ENCODE measurements at regions not wholly inside any gene's neighbourhood (a gene's known extent, or its start where the extent isn't known, plus 50 kb on each side); places are given as distances from the start of the nearest gene placed in this dataset.

GRCh38 chr18:65990944-65991708 lies 240.3 kb downstream of the CDH7 start:
- no peak for DNase-seq
- no peaks in the 10 kb centered on the region for H3K36me3 ChIP-seq
- H3K9me3 ChIP-seq: no peaks in the 10 kb centered on the region
- ATAC-seq: no peak
- TF ChIP-seq CTCF (IDR thresholded peaks at IDR 0.05): no peak
- H3K4me3 ChIP-seq: no peak overlapping the region
- no peaks in the 10 kb centered on the region for H3K4me1 ChIP-seq
- H3K27me3 ChIP-seq: no peaks in the 10 kb centered on the region
- 65 to 75% methylated on average over 3 of the region's 3 CpGs for WGBS, 2 donors
- intact Hi-C loops (cut with DNase I): loop anchor here in 1 of 10 donors (10.0 kb wide), 1 partner anchor 64 kb away; no protein-coding TSS in a partner anchor
- H3K27ac ChIP-seq: no peak overlapping the region

GRCh38 chr18:65990174-65990690 lies 239.4 kb downstream of the CDH7 start:
- Histone ChIP-seq H3K27ac (no peak overlapping the region), H3K9me3 (no peaks in the 10 kb centered on the region), H3K27me3 (no peaks in the 10 kb centered on the region), H3K4me1 (no peaks in the 10 kb centered on the region), H3K36me3 (no peaks in the 10 kb centered on the region), H3K4me3 (no peak overlapping the region)
- WGBS, 2 donors: 86 to 90% methylated on average over 2 of the region's 2 CpGs
- ATAC-seq (no peak), DNase-seq (no peak)
- TF ChIP-seq CTCF (IDR thresholded peaks at IDR 0.05): no peak
- intact Hi-C loops (cut with DNase I): loop anchor here in 1 of 10 donors (10.0 kb wide), 1 partner anchor 65 kb away; no protein-coding TSS in a partner anchor

- ATAC-seq: no peak
- intact Hi-C loops (cut with DNase I): no loop called here
- no peaks in the 10 kb centered on the region for H3K27me3 ChIP-seq
- TF ChIP-seq CTCF (IDR thresholded peaks at IDR 0.05): no peak
- no peak overlapping the region for H3K27ac ChIP-seq
- H3K9me3 ChIP-seq: no peaks in the 10 kb centered on the region
- no peaks in the 10 kb centered on the region for H3K36me3 ChIP-seq
- H3K4me3 ChIP-seq: no peak overlapping the region
- no peak for DNase-seq
- WGBS, 2 donors: 49 to 50% methylated on average over 3 of the region's 3 CpGs
- H3K4me1 ChIP-seq: no peaks in the 10 kb centered on the region
Observed at GRCh38 chr18:65988972-65989371, 238.2 kb downstream of the CDH7 start.

GRCh38 chr18:65988386-65988785 lies 237.6 kb downstream of the CDH7 start:
- WGBS, 2 donors: 66 to 84% methylated on average over 1 of the region's 1 CpG
- H3K4me1 ChIP-seq: no peaks in the 10 kb centered on the region

More at GRCh38 chr18:65988386-65988785, 237.6 kb downstream of the CDH7 start:
- H3K9me3 ChIP-seq: peaks cover 0 to under 1% (median 0%) of the 10 kb centered on the region in 11 donors
- TF ChIP-seq CTCF (IDR thresholded peaks at IDR 0.05): no peak
- DNase-seq (no peak), ATAC-seq (no peak)
- no peak overlapping the region for H3K4me3 ChIP-seq
- no peaks in the 10 kb centered on the region for H3K27me3 ChIP-seq
- no peaks in the 10 kb centered on the region for H3K36me3 ChIP-seq
- intact Hi-C loops (cut with DNase I): no loop called here
- no peak overlapping the region for H3K27ac ChIP-seq

All from heart right ventricle (tissue), 16 donors.